Activated CD8-positive, alpha-beta memory T cell treated with anti-CD3 and anti-CD28 coated beads for 24 hours (primary cell): ENCODE measurements at regions not wholly inside any gene's neighbourhood (a gene's known extent, or its start where the extent isn't known, plus 50 kb on each side); places are given as distances from the start of the nearest gene placed in this dataset.
A peak's percentile ranks its signal among the peaks of the same experiment; 100 is the strongest.

ENCODE experiments used
- DNase-seq: peaks from one replicate; pipeline ENCODE4 v3.0.0-alpha.2; 2020

DNA sequence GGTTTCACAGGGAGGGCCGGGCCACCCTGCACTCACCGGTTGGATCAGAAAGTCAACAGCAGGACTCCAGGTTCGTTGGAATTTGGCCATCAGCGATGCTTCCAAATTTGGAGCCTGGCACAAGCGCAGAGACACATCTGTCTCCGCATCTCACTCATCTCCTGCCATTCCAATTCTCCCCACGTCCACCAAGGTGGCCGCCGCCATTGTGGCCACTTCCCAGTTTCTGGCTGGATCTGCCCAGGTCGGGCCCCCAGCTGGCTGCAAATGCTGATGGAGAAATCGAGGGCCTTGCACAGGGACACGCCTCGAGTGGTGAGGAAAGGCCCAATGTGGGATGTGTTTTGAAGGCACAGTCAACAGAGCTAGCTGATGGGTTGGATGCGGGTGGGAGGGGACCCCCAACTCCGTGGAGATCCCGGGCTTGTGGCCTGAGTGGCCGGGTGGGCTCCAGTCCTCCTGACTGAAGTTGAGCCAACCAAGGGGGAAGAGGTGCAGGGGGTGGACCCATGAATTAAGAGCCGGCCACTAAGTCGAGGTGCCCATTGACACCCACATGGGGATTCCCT, 102.7 kb downstream of the CRYAA start:
- no peak for DNase-seq

DNA sequence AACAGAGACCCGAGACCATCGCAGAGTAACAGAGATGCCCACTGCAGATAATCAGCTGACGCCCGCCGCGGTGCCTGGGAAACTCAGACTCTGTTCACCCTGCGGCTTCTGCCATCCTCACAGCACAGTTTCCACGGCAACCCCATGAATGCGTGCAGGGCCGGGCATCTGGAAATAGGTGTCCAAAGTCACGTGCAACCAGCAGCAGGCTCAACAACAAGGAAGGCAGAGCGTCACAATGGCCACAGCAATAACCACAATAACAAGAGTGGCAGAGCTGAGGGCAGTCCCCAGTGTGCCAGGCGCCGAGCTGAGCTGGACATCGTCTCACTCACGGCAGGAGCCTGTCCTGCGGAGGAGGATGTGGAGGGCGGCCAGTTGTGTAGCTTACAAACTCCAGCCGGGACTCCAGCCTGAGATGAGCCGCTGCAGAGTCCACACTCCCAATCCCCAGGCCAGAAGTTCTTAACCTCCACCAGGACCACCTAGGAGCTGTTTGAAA, 102.0 kb downstream of the CRYAA start:
- DNase-seq: no peak

DNA sequence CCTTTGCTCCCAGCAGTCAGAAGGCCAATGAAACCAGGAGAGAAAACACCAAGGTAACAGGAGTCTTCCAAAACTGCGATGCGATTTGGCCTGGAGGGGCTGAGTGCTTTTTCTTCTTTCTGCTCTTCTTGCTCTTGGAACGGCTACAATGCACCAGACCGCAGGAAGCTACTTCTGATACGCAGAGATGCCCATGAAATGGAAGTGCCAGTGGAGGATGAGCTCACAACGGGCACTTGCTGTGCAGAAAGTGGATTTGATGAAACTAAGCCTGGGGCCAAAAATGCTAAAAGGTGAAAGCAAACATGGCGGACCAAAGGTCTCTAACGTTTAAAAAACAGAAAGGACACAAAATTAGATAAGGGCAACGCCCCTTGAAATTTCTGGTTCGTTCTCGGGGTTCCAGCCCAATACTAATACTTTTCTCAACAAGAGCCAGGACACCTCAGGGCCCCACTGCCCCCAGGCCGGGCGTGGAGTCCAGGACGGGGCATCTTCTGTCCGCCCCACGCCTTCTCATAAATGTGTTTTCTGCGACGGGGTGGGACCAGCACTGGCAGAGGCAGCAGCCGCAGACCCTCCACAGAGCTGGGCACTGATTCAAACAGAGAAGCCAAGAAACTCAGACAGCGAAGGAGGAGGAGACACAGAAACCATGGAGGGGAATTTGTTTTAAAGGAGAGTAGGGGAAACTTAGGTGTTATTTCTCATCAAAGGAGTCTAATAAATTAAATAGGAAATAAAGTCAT, 101.3 kb downstream of the CRYAA start:
- no peak for DNase-seq

DNA sequence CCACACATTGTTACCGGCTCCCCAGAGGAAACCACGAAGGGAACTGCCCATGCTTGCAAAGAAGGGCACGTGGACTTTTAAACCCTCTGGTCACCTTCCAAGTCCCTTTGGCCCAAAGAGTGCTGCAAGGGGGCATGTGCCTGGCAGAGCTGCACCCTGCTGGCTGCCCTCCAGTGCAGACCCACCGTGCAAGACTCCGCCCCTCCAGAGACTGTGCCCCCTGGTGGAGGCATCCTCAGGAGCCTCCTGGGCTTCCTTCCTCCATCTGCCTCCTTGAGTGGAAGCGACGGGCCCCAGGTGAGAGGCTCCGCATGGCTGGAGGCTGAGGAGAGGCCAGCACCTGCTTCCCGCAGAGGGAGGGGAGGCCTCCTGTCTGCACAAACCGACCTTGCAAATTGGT, 100.6 kb downstream of the CRYAA start:
- DNase-seq: peak; percentile 66

DNA sequence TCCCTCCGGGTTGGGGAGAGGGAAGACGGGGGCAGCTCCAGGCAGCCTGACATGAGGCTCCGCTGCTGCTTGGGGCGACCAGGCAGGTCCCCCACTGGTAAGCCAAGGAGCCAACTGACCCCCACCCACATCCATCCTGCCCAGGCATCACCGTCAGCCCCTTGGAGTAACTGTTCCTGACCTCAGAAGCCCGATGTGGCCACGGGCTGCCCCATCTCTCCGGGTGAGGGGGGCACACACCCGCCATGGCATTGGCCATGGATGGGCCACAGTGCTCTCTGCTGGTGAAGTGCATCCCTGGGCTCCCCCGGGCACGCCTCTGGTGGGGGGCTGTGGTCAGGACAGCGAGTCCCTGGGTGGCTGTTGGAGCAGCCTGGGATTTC, 100.0 kb downstream of the CRYAA start:
- no peak for DNase-seq

DNA sequence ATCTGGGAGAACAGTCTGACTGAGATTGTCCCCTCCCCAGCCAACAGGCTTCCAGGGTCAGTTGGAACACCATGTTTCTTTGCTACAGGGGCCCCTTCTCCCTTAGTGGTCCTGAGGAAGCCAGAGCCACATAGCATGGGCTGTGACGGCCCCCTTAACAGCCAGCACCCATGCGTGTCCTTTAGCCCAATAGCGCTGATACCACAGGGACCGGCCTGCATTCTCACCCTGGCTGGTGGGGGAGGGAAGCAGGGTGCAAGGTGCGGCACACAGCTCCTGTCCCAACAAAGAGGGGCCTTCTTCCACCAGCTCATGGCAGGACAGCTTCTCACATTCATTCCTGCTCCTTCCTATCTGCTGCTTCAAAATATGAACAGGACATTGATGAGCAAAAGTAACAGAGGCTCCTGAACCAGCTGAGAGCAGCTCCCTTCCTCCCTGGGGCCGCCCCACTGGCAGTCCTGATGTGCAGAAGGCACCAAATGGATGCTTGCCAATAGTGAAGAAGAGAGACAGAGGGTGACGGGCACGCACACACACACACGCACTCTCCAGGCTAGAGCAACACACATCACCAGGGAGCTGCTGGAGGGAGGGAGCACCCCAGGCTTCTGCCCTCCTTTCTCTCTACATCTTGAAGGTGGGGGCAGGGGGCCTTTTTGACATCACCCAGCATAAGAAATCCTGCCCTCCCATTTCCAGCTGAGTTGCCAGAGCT, 99.4 kb downstream of the CRYAA start:
- no peak for DNase-seq

DNA sequence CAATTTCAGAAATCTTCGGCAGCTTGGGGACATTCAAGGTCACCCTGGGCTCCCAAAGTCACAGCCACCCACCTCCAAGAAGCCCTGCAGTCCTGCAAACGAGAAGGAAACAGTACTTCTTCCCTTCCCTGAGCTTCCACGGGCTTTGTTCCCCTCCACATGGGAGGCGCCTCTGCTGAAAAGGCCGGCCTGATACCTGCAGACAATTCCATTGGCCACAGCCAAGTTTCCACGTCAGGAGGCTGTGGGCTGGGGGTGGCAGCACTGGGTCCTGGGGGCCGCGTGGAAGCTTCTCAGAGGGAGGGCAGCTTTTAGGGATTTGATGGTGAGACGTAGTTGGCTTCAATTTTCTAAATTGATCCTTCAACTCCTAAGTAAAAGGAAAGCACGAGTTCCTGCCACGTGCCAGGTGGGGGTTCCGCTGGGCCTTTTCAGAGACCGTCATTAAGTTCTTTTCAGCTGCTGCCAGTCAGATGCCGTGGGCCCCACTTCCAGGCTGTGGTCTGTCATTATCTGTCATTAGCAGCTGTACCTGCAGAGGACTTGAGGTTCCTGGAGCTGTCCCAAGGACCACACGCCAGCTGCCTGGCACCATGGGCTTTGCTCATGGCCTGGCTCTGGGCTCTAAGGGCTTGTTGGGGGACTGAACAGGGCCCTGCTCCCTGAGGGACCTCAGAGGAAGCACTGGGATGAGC, 98.7 kb downstream of the CRYAA start:
- no peak for DNase-seq

DNA sequence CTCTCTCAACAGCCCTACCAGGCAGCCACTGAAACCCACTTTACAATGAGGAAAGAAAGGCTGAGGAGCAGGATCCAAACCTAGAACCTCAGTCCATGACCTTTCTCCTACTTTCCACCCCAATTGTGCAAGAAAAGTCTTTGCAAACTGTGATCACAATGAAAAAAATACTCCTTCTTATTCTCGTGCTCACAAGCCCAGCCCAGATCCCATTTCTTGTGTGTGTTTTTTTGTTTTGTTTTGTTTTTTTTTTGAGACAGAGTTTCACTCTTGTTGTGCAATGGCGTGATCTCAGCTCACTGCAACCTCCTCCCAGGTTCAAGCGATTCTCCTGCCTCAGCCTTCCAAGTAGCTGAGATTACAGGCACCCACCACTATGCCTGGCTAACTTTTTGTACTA, 97.7 kb downstream of the CRYAA start:
- DNase-seq: no peak

DNA sequence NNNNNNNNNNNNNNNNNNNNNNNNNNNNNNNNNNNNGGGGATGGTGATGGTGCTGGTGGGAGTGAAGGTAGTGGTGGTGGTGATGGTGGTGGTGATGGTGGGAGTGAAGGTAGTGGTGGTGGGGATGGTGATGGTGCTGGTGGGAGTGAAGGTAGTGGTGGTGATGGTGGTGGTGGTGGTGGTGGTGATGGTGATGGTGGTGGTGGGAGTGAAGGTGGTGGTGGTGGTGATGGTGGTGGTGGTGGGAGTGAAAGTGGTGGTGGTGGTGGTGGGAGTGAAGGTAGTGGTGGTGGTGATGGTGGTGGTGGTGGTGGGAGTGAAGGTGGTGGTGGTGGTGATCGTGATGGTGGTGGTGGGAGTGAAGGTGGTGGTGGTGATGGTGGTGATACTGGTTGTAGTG, 93.6 kb downstream of the CRYAA start:
- no peak for DNase-seq
